Globus pallidus (tissue), 1 donor: ENCODE measurements at regions not wholly inside any gene's neighbourhood (a gene's known extent, or its start where the extent isn't known, plus 50 kb on each side); places are given as distances from the start of the nearest gene placed in this dataset.
A peak's percentile ranks its signal among the peaks of the same experiment; 100 is the strongest.
"Not testable (repeated sequence)": the region's sequence is repeated elsewhere in the genome, so short reads cannot be mapped to it uniquely, and the experiment has no call there.

Source experiments
- DNase-seq: peaks from one replicate; pipeline ENCODE4 v3.0.0-alpha.2; 2015; ENCODE audit warnings: low spot score

GRCh38 chr15:45868109-45868691 lies 233.4 kb downstream of the SQOR start:
- no peak for DNase-seq

- no peak for DNase-seq
These were observed 234.3 kb downstream of the SQOR start for GRCh38 chr15:45869034-45869668.

GRCh38 chr15:45871121-45871855 lies 236.5 kb downstream of the SQOR start:
- no peak for DNase-seq

DNA sequence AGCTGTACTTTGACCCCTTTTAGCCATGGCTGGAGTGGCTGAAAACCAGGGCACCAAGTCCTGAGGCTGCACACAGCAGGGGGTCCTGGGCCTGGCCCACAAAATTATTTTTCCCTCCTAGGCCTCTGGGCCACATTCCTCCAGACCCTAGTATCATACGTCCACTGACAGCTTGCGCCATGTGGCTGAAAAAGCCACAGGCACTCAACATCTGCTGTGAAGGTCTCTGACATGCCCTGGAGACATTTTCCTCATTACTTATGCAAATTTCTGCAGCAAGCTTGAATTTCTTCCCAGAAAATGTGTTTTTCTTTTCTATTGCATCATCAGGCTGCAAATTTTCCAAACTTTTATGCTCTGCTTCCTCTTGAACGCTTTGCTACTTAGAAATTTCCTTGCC lies 239.0 kb downstream of the SQOR start:
- DNase-seq, result no peak

GRCh38 chr15:45874566-45874965 lies 239.7 kb downstream of the SQOR start:
- DNase-seq, result not testable (repeated sequence)

DNA sequence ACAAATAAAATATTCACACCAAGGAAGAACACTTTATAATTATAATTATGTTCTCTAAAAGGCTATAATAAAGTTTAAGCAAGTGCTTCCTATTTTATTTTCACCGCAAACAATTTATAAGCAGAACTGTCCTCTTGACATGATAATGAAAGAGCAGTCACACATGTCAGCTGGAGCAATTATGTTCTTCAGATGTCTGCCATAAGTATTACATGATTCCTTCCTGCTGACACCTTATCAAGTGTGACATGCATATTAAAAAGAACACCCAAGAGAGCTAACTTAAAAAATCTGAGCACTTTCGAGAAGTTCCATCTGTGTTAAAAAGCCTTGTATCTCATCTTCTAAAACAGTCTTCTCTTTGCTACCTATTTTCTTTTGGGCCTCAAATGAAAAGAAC lies 249.5 kb downstream of the SQOR start:
- no peak for DNase-seq

DNA sequence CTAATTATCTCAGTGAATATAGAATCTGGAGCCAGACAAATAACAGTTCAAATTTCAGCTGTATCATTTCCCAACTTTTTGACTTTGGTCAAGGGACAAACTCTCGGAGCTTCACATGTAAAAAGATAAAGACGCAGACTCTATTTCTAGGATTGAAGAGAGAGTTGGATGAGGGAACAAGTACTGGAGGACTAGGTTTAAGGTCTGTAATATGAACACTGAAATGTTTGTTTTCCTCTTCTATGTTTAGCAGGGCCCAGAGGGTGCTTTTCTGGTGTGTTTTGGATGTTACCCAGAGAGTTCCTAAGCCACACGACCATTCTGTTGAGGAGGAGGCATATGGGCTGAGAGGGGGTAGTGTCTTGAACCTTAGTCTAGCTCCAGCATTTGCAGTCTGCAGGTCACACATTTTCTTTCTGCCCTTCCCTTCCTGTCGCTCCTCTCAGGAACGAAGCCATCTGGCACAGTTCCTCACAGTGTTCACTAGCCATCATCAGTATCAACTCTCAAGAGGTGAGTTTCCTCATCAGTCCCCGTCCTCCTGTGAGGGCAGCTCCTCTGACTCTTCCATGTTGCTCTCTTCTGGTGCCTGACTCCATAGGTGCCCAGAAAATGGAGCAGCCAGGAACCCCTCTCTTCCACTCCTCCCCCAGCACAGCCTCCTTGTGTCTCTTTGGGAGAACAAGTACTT lies 250.1 kb downstream of the SQOR start:
- DNase-seq, result no peak

DNA sequence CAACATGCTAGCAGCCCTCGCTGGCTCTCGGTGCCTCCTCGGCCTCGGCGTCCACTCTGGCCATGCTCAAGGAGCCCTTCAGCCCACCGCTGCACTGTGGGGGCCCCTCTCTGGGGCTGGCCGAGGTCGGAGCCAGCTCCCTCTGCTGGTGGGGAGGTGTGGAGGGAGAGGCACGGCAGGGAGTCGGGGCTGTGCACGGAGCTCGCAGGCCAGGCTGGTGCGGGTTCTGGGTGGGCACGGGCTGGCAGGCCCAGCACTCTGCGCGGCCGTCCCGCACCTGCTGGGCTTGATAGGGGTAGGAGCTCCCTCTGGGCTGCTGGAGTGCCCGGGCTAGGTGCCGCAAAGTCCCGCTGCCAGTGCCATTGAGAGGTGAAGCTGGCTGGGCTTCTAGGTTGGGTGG lies 251.0 kb downstream of the SQOR start:
- DNase-seq, result no peak

DNA sequence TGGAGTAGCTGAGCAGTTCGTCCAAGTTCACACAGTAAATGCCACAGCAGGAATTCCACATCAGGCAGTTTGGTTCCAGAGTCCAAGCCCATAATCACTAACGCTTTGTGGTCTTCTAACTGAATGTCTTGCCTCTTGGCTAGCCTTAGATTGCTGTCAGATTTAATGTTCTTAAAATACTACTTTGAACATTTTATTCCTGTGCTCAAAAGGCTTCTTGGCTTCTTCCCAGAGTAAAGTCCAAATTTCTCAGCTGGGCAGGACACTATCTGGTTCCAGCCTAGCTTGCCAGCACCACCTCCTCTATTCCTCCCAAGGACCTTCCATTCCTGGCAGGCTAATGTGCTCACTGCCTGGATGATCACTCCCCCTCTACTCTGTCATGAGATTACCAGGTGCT lies 256.9 kb downstream of the SQOR start:
- DNase-seq, result peak; percentile 23

DNA sequence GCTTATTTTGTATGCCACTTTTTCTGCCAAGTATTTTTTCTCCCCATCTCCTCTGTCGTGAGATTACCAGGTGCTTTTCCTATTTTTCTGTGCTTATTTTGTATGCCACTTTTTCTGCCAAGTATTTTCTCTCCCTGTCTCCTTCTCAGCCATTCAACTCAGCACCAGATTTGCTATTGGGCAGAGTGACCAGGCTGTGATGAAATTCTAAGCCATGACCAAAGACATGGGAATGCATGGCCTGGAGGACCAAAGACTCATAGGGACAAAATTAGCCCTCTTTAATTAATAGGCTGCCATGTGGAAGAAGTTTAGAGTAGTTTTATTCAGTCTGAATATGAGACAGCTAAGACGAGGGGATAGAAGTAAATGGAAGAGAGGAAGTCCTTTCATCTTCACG lies 257.4 kb downstream of the SQOR start:
- DNase-seq, result no peak

- DNase-seq, result no peak
These were observed 268.5 kb downstream of the SQOR start for GRCh38 chr15:45903283-45903682.

DNA sequence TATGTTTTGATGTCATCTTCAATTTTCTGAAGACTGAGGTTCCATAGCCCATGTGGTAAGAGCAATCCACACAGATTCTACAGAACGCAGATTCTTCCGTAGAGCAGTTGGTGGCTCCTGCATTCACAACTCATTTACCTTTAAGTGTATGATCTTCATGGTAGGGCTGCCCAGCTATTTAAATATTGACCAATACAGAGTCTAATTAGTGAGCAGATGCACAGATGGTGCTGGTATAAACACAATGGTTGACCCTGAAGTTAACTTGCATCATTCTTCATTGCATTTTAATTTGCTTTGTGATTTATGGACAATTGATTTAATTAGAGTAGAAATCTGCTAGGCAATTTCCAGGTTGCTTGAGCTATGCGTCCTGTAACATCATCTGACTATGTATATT lies 269.2 kb downstream of the SQOR start:
- no peak for DNase-seq

GRCh38 chr15:45906230-45906629 lies 271.4 kb downstream of the SQOR start:
- no peak for DNase-seq

DNA sequence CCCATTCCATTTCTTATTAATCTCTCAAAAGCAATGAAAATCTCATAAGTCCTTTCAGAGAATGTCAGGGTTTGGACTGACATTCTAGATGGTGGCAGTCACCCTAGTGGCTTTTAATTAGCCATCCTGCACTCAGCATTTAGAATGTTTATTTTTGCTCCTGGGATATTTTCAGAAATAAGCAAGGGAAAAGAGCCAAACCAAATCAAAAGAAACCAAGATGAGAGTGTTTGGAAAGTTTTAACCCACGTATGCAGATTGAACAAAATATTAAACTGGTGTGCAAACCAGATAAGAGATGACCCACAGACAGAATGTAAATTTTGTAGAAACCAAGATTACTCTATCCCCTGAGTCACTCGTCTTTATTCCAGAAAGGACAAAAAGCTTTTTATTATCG lies 275.8 kb downstream of the SQOR start:
- no peak for DNase-seq

GRCh38 chr15:45913451-45913850 lies 278.6 kb downstream of the SQOR start:
- no peak for DNase-seq

DNA sequence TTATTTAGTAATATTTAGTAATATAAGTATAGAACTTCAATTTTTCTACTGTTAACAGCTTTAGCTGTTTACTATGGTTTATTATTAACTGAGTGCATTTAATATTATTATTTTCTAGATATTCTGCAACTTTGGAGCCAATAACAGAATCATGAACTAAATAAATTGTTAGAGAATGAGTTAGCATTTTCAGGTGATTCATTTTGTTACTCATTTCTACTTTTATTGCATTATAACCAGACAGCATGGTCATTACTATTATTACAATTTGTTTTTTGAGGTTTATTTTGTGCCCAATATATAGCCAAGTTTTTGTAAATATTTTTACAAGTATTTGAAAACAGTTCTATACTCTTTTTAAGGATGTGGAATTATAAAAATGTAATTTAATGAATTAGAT lies 279.6 kb downstream of the SQOR start:
- no peak for DNase-seq

DNA sequence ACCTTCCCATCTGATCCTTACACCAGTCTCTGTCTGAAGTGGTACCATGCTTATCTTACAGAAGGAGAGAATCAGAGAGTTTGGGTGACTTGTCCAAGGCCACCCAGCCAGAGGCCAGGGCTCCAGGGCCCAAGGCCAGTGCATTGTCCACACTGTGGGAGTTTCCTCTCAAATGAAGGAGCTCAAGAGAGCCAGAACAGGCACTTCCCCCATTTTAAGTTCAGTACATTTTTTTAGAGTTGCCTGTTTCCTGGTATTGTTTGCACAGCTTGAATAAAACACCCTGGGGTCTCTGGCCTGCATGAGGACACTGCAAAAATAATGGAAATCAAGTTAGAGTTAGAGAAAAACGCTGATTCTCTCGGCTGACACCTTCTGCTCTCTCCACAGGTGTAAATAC lies 284.0 kb downstream of the SQOR start:
- no peak for DNase-seq

- DNase-seq, result no peak
These were observed 285.0 kb downstream of the SQOR start for GRCh38 chr15:45919806-45920205.

- DNase-seq, result no peak
These were observed 286.5 kb downstream of the SQOR start for GRCh38 chr15:45921376-45921775.

DNA sequence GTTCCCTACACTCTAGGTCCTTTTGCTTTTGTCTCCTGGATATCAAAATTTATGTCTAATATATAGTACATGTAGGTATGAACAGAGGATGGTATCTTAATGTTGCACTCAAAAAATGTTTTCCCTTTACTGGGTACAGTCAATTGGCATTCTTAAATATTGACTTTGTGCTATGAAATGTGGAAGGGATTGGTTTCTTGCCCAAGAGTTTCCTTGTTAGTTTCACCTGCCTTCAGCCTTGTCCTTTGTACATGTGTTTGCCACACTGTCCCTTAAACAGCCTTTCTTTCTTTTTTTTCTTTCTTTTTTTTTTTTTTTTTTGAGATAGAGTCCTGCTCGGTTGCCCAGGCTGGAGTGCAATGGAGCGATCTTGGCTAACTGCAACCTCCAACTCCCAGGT lies 287.1 kb downstream of the SQOR start:
- DNase-seq, result no peak

DNA sequence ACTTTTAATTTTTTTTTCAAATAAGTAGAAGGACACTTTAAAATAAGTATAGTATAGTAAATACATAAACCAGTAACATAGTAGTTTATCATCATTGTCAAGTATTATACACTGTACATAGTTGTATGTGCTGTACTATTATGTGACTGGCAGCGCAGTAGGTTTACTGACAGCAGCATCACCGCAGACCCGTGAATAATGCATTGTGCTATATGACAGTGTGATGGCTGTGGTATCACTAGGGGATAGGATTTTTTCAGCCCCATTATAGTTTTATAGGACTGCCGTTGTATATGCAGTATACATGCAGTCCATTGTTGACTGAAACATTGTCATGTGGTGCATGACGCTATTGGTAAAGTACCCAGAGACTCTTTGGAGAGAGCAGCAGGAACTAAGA lies 306.5 kb downstream of the SQOR start:
- no peak for DNase-seq

DNA sequence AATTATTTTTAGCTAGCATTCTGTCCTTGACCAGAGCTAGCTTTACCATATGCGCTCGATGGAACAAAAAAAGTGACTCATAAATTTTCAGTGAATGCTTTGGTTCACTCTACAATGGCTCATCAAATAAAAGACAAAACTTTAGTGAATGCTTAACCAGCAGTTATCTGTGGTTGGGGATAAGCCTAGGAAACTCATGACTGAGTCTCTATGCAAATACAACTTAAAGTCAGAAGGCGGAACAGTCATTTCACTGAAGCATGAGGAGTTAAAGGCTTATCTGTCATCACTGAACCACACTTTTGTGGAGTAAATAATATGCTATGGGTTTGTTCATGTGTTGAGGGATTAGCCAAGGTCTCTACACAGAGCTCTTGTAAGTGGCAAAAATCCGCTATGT lies 308.4 kb downstream of the SQOR start:
- DNase-seq, result no peak

DNA sequence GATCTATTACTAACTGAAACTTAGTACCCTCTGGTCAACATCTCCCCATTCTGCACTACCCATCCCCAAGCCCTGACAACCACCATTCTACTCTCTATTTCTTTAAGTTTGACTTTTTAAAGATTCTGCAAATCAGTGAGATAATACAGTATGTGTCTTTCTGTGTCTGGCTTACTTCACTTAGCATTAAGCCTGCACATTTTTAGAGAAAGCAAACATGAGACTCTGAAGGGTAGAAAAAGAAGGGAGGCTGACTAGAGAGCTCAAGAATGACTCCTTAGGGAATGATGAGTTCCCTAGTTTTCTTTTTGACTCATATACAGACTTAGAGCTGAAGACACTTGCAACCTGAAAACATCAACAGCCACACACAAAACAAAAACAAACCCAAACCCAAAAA lies 311.3 kb downstream of the SQOR start:
- no peak for DNase-seq
